Esophagus muscularis mucosa (tissue), 3 donors: ENCODE measurements at regions not wholly inside any gene's neighbourhood (a gene's known extent, or its start where the extent isn't known, plus 50 kb on each side); places are given as distances from the start of the nearest gene placed in this dataset.

Experiments used
- CTCF ChIP-seq, 3 experiments: fragments of 200-600 bp in 2 of 3; fragments of 450-650 bp in 1 of 3; sonication (generic) in 2 of 3; IDR thresholded peaks; one replicate each; pipeline ENCODE4 v1.5.1; 2017 to 2019; ENCODE audit warnings: antibody characterized with exemption in 3 of 3, mild to moderate bottlenecking in 2 of 3, moderate library complexity in 1 of 3
- POLR2A ChIP-seq: fragments of 450-650 bp; IDR thresholded peaks from one replicate; pipeline ENCODE4 v1.6.1; 2017; ENCODE audit warnings: antibody characterized with exemption, moderate library complexity, mild to moderate bottlenecking, low read depth
- POLR2AphosphoS5 ChIP-seq, 2 donors: sonication (generic); formaldehyde crosslinking; IDR thresholded peaks; one replicate each; pipeline ENCODE4 v1.6.1; 2017; ENCODE audit warnings: antibody characterized with exemption in 2 of 2

GRCh38 chr15:31758126-31758525, 272.2 kb upstream of the CHRNA7 start:
- TF ChIP-seq CTCF (IDR thresholded peaks at IDR 0.05) = no peak
- no peak for TF ChIP-seq POLR2A
- TF ChIP-seq POLR2AphosphoS5 (IDR thresholded peaks at IDR 0.05) = no peak
